ENCODE measurements at regions not wholly inside any gene's neighbourhood (a gene's known extent, or its start where the extent isn't known, plus 50 kb on each side); places are given as distances from the start of the nearest gene placed in this dataset.
"Not testable (repeated sequence)": the region's sequence is repeated elsewhere in the genome, so short reads cannot be mapped to it uniquely, and the experiment has no call there.

DNA sequence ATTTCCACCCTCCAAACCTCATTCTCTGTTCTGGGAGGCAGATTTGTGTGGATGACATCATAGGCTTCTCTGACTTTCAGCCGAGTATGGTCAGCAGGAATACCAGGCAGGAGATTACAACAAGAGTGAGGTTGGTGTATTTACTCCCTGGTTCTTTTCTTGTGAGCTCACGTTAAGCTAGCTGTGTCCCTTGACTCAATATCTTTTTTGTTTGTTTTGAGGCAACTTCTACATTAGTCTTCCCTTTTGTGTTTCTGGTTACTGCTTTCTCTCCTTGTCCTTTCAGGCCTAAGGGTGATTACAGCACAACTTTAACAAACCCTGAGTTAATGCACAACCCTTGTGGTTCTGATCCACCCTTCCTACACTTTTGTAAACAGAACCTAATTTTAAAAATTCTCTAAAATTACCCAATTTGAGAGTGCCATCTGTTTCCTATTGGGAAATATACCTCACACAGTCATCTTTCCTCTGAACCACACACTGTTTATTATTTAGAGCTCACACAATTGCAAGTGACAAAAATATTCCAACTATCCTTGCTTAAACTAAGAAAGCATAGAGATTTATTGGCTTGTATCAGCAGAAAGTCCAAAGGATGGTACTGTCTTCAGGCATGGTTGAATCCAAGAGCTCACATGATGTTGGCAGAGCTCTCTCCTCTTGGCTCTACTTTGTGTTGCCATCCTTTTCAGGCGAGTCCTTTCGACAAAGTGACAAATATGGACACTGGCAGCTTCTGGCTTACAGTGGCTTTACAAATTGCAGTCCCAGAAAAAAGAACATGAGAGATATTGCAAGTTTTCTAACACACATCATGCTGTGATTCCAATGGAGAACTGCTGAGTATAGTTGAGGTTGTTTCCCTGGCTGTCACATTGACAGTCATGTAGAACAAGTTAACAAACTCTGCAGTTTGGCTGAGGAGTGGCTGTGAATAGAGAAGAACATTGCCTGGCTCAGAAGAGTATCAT lies 150.5 kb upstream of the DDIT4L start:
- DNase-seq (ENCODE audit: low read depth, low spot score): no peak

DNA sequence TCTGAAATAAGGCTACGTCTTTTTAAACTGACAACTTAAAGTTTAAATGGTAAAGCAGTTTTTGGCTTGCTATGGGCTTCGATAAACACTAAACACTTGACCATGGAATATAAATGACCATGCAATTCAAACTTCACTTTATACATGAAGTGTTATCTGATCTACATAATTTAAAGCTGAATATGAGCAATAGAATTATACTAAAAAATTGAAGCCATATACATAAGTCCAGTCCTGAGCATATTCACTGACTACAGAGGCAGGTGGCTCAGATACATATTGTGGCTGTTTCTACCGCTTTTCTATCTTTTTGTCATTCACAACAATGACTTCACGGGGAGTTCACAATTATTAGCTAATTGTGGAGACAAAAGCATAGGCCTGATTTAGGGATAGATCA lies 149.6 kb upstream of the DDIT4L start:
- DNase-seq (ENCODE audit: low read depth, low spot score): no peak

DNA sequence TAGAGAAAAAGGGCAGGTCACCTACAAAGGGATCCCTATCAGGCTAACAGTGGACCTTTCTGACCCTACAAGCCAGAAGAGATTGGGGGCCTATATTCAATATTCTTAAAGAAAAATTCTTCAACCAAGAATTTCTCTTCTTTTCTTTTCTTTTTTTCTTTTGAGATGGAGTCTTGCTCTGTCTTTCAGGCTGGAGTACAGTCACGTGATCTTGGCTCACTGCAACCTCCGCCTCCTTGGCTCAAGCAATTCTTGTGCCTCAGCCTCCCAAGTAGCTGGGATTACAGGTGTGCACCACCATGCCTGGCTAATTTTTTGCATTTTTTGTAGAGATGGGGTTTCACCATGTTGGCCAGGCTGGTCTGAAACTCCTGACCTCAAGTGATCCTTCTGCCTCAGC lies 143.2 kb upstream of the DDIT4L start:
- DNase-seq (ENCODE audit: low read depth, low spot score): not testable (repeated sequence)

DNA sequence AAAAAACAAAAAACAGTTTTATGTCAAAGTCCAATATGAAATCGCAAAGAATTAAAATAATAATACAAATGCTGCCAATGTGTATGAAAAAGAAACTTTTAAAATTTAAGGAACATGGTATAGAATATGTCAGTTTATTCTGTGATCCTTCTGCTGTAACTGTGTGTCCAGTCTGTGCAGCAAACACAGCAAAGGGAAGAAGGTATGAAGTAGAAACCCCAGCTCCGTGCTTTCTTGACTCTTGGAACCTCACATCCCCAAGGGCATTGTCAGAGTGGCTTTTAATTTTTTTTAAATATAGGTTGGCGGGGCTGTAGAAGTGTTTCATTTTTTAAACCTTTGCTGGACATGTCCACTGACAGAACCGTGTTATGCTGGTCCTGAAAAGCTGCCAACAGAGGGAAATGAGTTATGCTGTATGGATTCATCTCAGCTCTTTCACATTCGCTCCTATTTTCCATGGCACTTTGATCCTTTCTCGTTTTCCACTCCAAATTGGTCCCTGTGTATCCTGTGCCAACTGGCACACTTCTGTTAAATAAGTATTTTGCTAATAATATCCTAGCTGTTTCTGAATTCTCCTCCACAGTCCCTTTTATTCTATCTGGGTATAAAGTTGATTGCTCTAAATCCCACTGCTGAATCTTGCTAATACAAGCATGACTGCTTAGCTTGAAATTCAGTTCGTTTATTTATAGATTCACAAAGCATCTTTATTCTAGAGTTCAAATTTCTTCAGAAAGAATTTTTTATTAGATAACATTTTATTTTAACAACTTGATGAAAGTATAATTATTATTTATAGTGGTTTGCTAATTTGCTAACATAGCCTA lies 127.0 kb upstream of the DDIT4L start:
- no peak for DNase-seq (ENCODE audit: low read depth, low spot score)

DNA sequence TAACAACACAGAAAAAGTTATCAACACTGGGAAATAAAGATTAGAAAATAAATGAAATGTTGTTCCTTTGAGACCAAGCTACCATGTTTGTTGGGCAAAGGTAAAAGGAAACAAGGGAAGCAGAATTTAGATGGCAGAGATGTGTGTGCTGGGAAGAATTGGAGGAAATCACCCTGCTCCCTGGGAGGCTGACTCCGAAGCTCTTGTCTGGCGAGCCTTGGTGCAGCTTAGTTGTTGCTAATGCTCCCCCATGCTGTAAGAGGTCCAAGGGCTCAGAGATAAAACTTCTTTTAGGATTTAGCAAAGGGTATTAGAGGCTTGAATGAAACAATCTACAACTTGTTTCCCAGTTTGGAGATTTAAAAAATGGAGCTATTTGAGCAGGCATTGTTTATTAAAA lies 123.8 kb upstream of the DDIT4L start:
- DNase-seq (ENCODE audit: low read depth, low spot score): no peak

DNA sequence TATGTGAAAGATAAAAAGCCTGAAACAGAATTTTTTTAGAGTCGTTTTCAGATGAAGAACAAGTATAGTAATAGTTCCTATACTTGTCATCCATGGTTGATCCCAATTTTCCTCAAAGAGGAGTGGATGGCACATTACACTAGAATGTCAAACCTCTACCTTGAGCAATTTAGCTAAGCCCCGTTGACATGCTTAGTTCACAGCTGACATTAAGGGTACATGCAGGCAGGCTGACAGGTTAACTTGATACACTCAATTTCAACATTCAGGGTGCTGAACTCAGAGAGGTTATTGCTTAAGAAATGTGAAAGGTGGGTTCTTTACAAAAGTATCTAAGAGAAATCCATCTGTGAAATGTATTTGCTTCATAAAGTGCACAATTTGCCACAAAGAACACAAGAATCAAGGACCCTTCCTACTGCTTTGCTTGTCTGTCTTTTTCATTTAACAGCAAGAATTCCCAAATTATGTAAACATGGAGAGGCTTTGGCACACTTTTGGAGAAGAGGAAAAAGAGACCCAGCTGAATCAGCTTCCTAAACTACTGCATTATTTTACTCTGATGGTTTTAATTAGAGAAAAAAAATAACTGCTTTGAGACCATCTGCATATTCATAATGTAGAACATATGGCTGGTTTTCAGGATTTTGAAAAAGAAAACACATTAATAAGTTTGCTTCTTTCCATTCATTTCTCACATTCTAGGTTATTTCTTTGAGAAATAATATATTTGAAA lies 122.5 kb upstream of the DDIT4L start:
- DNase-seq (ENCODE audit: low read depth, low spot score): no peak

DNA sequence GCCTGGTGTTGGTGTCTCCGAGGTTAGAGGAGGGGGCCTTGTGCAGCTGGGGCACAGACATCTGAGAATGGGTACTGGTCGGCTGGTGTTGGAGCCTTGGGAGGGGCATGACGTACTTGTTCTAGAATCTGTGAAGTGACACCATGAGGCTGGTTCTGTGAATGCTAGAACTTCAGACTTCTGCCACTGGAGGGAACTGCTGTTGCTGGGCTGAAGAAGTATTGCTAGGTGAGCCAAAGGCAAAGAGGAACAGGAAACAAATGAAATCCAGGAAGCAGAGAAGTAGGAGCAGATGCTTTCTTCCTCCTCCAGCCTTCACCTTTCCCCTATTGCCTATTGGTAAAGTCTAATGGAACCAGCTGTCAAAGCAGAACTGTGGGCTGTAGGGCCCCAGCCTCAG lies 120.9 kb upstream of the DDIT4L start:
- DNase-seq (ENCODE audit: low read depth, low spot score): no peak

DNA sequence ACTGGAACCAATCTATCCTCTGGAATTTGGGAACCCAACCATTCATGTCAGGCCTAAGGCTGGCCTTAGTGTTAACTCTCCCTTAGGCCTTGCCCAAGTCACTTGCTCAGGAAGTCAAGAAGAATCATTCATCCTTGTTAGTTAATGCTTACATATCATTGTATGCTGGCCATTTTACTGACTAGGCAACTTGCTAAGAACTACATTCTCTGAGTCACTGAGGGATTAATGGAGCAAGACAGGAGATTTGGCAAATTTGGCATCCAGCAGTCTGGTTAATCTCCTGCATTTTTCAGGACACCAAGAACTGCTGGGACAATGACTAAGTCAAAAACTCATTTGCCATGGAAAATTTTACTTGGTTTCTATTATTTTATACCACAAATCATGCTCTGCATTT lies 115.8 kb upstream of the DDIT4L start:
- no peak for DNase-seq (ENCODE audit: low read depth, low spot score)

DNA sequence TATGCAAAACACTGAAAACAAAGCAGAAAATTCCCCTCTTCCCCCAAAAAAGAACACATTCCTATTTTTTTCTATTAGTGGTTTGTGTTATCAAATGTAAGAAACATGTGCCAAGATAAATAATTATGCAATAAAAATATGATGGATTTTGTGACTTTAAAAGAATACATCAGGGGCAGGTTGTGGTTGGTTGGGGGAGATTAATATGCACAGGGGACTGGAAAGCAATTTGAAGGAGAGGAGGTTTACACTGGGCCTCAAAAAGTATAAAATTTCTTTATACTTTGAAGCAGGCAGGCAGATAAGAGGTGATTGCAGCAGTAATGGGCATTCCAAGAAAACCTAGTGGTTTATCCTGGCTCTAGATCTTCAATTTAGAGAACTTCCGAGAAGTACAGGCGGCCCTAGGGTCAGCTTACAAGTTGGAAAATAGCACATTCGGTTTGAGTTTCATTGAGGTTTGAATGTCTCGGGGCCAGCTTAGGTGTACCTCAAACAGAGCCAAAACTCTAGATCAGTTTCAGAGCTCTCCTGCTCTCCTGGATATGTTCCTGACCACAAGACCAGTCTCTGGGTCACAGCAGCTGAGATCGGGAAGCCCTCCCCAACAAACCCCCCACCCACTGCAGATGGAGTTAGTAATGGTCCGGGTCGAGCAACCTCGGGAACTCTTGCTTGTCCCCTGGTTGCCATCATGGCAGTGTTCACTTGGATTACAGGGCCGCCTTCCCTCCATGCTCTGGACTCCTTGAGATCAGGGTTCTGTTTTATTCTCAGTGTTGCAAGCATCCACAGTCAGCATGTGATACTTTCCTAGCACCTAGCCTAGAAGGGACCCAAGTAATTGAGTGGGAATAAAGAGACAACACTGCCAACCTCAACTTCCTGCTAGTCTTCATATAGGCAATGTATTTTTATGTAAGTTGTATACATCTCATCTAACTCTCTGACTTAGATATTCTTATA lies 112.1 kb upstream of the DDIT4L start:
- DNase-seq (ENCODE audit: low read depth, low spot score): no peak

DNA sequence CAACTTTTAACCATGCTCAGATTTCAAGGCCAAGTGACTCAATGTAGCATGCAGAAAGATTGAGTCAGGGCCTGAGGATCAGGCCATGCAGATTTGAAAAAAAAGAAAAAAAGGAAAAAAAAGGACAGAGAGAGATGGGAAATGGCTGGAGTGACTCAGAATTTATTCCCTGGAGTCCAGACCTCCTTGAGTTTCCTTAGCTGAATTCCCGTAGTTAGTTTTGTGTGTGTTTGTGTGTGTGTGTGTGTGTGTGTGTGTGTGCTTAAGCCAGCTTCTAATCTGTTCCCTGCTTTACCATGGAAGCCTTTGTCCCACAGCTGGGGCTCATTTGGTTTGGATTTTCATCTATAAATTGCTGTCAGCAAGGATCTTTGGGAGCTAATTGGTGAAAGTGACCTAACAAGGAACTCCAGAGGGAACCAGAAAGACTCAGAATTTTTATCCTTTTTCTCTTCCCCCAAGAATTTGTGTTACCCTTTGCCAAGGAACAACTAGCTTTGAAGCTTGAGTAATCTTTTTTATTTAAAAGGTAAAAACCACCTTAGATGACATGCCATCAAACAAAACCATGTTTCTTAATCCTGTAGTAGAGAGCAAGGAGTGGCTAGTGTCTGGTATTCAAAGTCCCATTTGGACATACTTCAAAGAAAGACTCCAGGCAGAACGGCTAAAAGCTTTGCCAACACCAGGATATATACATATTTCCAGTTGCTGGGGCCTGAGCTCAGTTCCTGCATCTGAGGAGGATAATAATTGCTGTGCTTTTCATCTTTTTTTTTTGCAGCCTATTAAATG lies 109.0 kb upstream of the DDIT4L start:
- DNase-seq (ENCODE audit: low read depth, low spot score): no peak

DNA sequence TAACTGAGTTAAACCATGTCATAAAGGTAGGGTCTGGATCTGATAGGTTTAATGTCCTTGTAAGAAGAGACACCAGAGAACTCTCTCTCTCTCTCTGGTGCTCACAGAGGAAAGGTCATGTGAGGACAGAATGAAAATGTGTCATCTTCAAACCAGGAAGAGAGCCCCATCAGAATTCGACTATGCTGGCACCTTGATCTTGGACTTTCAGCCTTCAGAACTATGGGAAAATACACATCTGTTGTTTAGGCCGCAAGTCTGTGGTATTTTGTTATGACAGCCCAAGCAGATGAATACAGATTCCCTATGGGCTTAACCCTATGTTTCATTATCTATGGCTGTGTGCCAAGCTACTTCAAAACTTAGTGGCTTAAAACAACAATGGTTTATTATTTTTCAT lies 105.5 kb upstream of the DDIT4L start:
- DNase-seq (ENCODE audit: low read depth, low spot score): no peak

DNA sequence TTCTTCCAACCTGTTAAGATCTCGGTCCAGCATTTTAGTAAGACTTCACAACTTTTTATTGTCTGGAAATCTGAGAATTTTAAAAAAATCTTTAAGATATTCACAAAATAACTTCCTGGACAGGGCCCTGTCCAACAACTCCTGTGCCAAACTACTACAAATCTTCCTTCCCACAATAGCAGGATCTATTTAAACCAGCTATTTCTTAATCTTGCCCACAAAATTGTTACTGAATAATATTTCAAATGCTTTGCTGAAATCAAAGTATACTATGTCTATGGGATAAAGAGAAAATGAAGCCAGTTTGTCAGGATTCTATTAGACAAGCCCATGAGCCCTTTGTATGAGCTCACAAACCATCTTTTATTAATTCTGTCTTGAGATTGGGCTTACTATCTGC lies 104.1 kb upstream of the DDIT4L start:
- DNase-seq (ENCODE audit: low read depth, low spot score): no peak

DNA sequence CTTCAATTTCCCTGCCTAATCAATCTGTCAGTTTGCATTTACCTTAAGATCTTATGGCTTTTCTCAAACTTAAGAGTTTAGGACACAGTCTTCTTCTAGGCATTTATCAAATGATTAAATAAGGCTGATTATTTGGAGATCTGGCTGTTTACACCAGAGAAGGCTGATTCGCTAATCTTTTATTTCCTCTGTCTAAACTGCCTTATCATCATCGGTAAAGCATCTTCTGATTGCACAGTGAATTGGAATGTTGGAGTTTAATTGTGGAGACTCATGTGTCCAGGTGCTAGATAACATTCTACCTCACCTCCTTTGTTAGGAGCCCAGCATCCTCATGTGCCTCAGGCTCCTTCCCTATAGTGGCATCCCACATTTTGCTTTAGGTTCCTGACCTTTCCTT lies 100.3 kb upstream of the DDIT4L start:
- no peak for DNase-seq (ENCODE audit: low read depth, low spot score)

DNA sequence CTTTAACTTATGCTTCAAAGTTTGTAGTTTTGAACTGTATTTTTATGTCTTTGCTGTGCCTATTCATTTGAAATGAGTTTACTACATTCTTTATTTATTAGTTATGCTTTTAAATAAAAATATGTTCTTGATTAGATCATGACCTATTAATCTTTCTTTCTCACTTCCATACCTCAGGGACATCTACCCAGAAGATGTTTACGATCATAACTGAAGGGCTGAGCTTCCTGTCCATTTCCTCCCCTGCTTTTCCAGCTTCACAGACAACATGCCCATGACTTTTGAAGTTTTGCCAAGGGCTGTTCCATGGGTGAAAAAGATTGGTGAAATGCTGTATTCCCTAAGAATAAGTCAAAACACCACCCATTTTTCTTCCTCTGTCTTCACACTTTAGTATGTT lies 99.7 kb upstream of the DDIT4L start:
- DNase-seq (ENCODE audit: low read depth, low spot score): no peak

DNA sequence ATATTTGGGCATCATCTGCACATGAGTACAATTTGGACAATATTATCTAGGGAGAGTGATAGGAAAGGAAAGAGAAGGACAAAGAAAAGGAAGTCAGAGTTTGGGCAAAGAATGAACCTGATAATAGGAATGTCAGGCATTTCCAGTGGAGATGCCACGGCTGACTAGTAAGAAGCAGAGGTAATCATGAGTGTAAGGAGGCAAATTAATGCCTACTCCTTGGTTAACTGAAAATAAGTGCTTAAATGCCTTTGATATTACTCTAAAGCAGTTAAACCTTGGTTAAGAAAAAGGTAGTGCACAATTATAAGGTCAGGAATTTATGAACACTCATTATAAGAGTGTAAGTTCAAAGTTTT lies 99.2 kb upstream of the DDIT4L start:
- DNase-seq (ENCODE audit: low read depth, low spot score): no peak

DNA sequence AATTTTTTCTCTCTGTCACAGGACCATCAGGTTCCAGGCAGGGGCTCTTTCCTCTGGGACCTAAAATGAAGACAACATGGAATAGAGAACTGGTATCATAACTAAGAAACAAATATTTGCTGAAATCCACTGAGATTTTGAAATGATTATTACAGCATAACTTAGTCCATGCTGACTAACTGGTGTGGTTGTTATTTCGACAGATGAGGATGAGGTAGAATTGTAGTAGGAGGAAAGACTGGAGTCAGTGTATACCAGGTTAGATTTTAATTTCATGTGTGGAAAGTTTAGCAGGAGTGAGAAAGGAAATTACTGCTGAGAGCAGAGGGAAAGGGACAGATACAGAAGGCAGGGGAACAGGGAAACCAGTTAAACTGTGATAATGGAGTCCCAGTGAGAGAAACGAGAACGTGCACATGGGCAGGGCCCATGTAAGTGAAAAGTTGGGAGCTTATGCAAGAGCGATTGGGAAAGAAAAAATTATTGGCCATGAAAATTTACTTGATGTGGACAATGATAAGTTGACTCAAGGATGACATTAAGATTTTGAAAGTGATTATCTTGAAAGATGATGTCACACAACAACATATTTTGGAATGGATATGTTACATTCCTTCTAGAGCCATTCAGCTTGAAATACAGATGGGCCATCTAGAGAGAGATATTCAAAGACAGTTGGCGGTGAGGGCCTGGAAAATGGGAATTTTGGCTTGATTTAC lies 98.7 kb upstream of the DDIT4L start:
- DNase-seq (ENCODE audit: low read depth, low spot score): no peak

DNA sequence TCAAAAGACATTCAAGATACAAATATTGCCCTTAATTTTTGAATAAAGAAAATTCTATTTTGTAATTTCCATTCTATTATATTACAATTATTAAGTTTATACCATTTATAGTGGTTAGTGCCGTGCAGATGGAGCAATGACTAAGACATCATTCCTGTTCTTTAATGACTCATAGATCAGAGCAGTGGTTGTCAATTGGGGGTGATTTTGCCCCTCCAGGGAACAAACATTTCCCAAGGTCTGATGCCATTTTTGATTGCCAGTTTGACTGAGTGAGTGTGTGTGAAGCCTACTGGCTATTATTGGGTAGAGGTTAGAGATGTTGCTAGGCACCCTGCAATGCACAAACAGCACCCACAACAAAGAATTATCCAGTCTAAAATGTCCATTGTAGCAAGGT lies 97.9 kb upstream of the DDIT4L start:
- DNase-seq (ENCODE audit: low read depth, low spot score): no peak

DNA sequence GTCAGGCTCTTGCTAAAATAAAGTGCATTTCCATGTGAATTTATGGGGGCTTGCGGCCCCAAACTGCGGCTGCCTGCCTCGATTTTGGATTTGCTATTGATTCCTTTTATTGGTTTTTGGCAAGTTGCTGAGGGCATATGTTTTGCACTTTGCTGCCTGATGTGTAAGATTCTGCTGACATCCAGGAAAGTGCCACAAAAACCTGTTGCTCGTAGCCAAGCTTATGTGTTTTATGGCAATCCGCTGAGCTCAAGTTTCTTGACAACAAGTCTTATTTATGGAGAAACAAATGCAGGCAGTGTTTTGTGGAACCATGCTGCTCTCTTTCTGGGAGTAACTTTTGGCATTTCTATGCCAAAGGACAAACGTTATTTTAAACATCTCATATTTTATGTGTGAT lies 97.3 kb upstream of the DDIT4L start:
- DNase-seq (ENCODE audit: low read depth, low spot score): no peak

DNA sequence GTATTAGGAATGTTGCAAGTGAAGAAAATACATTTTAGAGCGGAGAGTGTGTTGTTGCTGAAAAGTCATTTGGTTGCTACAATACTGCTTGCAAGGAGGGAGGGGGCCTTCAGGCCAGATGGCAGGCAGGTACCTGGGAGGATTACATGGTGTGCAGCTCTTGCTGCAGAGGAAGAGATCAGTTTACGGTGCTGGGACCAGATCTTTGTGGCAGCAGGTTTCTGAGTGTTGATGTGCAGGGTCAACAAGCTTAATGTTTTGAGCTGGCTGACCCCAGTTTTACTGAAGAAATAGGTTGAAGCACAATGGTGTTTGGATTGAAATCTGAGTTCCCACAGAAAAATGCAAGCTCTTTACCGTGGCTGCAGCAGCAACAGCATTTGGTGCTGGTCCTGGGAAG lies 96.4 kb upstream of the DDIT4L start:
- no peak for DNase-seq (ENCODE audit: low read depth, low spot score)

DNA sequence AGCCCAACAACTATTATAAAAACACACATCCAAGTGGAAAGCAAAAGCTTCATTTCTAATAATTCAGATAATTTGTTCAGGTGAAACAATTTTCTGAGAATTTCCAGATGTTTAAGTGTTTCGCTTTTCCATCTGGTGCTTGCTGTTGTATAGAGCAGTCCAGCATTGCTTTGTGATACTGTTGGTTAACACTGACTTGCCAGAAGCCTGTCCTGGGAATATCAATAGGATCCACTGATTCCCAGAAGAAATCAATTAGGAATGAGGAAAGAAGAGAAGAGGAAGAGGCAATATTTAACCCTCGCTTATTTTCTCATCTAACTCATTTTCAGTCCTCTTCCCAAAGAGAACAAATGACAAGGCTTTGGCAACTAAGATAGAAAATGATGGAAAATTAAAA lies 94.9 kb upstream of the DDIT4L start:
- no peak for DNase-seq (ENCODE audit: low read depth, low spot score)
